Lung (tissue), 11 donors: ENCODE measurements at regions not wholly inside any gene's neighbourhood (a gene's known extent, or its start where the extent isn't known, plus 50 kb on each side); places are given as distances from the start of the nearest gene placed in this dataset.

Experiments used
- ATAC-seq: fragments of 200-7000 bp; cut with Tn5 transposase; one replicate; pipeline ENCODE4 v1.9.1; 2020; ENCODE audit warnings: moderate number of reproducible peaks; ENCODE audit not compliant: insufficient read depth, low FRiP score
- DNase-seq, 3 donors: peaks; one replicate each; pipeline ENCODE4 v3.0.0-alpha.2; 2013 to 2017
- H3K27ac ChIP-seq, 2 donors: one replicate each; pipeline ENCODE4 v1.5.1; 2013; ENCODE audit warnings: mild to moderate bottlenecking in 2 of 2, moderate library complexity in 2 of 2, control low read depth in 1 of 2, inconsistent platforms in 1 of 2, low read depth in 1 of 2, low read length in 1 of 2
- H3K27me3 ChIP-seq, 3 donors: one replicate each; pipeline ENCODE4 v1.5.1; 2013; ENCODE audit warnings: low read length in 2 of 3; ENCODE audit not compliant: control insufficient read depth in 3 of 3, insufficient read depth in 3 of 3
- H3K36me3 ChIP-seq, 4 donors: one replicate each; pipeline ENCODE4 v1.5.1; 2013; ENCODE audit warnings: low read length in 4 of 4, mild to moderate bottlenecking in 1 of 4, moderate library complexity in 1 of 4; ENCODE audit not compliant: control insufficient read depth in 4 of 4, insufficient read depth in 4 of 4
- H3K4me1 ChIP-seq, 5 donors: one replicate each; pipeline ENCODE4 v1.5.1; 2013; ENCODE audit warnings: low read length in 5 of 5, mild to moderate bottlenecking in 2 of 5, moderate library complexity in 1 of 5; ENCODE audit not compliant: control insufficient read depth in 5 of 5, insufficient read depth in 5 of 5
- H3K4me3 ChIP-seq: one replicate; pipeline ENCODE4 v1.5.1; 2013; ENCODE audit warnings: mild to moderate bottlenecking, control low read depth, moderate library complexity
- H3K9ac ChIP-seq, 2 donors: one replicate each; pipeline ENCODE4 v1.5.1; 2013; ENCODE audit warnings: low read length in 2 of 2, control low read depth in 1 of 2; ENCODE audit not compliant: insufficient read depth in 1 of 2
- H3K9me3 ChIP-seq, 4 donors: one replicate each; pipeline ENCODE4 v1.5.1; 2013; ENCODE audit warnings: low read length in 3 of 4, mild to moderate bottlenecking in 1 of 4, moderate library complexity in 1 of 4; ENCODE audit not compliant: control insufficient read depth in 4 of 4, insufficient read depth in 3 of 4
- WGBS, 2 donors: extraction: QIAGEN DNeasy Blood & Tissue Kit; methylation state at CpG; one replicate each; pipeline ENCODE4 v1.1.7; 2013; 5-methylcytosine and 5-hydroxymethylcytosine counted together
- TF ChIP-seq, protein P1 (sequence below): IDR thresholded peaks from 2 replicates; pipeline ENCODE4 v1.5.1; 2012; ENCODE audit warnings: mild to moderate bottlenecking; ENCODE audit errors: control extremely low read depth, extremely low read depth
- donor health status: control.
- donor health status: control.
- donor health status: Bipolar disorder and iron deficiency.
- donor health status: healthy.
- donor health status: DM: yes; HTN: yes; CAD: no.

DNA sequence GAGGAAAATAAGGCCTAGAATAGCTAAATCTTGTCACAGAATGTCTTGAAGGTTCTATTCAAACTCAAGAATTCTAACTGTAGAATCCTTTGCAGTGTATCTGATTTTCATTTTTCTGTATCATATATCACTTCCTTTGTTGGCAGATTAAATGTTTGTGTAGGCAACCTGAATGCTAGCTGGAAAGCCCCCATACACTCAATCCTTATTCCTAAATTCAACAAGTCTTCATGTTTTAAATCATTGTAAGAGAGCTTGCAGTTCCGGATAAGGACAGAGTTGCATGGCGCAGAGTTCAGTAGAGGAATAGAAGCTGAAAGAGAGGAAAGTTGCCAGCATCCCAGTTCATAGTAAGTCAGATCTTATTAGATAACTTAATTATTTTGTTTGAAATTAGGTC, 242.0 kb upstream of the SEMA6D start:
- TF ChIP-seq, protein P1, sequence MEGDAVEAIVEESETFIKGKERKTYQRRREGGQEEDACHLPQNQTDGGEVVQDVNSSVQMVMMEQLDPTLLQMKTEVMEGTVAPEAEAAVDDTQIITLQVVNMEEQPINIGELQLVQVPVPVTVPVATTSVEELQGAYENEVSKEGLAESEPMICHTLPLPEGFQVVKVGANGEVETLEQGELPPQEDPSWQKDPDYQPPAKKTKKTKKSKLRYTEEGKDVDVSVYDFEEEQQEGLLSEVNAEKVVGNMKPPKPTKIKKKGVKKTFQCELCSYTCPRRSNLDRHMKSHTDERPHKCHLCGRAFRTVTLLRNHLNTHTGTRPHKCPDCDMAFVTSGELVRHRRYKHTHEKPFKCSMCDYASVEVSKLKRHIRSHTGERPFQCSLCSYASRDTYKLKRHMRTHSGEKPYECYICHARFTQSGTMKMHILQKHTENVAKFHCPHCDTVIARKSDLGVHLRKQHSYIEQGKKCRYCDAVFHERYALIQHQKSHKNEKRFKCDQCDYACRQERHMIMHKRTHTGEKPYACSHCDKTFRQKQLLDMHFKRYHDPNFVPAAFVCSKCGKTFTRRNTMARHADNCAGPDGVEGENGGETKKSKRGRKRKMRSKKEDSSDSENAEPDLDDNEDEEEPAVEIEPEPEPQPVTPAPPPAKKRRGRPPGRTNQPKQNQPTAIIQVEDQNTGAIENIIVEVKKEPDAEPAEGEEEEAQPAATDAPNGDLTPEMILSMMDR, result no peak
- 96 to 98% methylated on average over 2 of the region's 2 CpGs for WGBS, 2 donors
- no peak overlapping the region for H3K4me3 ChIP-seq
- ATAC-seq (no peak), DNase-seq (no peak)
- H3K9ac ChIP-seq, result no peak overlapping the region
- H3K36me3 ChIP-seq, result no peaks in the 10 kb centered on the region
- no peak overlapping the region for H3K27ac ChIP-seq
- peaks cover 2 to 56% (median 7%) of the 10 kb centered on the region in 5 donors for H3K4me1 ChIP-seq
- no peaks in the 10 kb centered on the region for H3K27me3 ChIP-seq
- H3K9me3 ChIP-seq, result peaks cover 0 to 3% (median 0%) of the 10 kb centered on the region in 4 donors

DNA sequence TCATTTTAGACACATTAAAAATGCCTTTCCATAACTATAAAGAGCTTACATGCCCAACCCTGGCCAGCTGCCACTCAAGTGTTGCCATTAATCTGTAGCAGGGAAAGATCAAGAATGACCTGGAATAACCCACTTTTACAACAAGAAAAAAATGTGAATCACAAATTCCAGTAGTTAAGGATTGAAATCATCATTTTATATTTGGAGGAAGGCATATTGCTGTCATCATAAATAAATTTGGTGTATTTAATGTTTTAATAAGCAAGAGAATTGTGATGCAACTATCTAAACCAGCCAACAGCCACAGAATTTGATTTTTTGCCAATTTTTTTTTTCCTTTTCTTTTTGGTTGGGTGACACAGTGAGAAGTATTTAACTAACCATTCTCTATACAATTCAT, 240.0 kb upstream of the SEMA6D start:
- peak in 2 of 3 donors; percentile 83 to 85 for DNase-seq
- Histone ChIP-seq H3K9ac (no peak overlapping the region), H3K27me3 (no peaks in the 10 kb centered on the region), H3K4me1 (peaks cover 0 to 39% (median 2%) of the 10 kb centered on the region in 5 donors), H3K9me3 (peaks cover 0 to 3% (median 0%) of the 10 kb centered on the region in 4 donors), H3K4me3 (no peak overlapping the region), H3K27ac (no peak overlapping the region), H3K36me3 (no peaks in the 10 kb centered on the region)
- TF ChIP-seq, protein P1, result no peak
- no peak for ATAC-seq

DNA sequence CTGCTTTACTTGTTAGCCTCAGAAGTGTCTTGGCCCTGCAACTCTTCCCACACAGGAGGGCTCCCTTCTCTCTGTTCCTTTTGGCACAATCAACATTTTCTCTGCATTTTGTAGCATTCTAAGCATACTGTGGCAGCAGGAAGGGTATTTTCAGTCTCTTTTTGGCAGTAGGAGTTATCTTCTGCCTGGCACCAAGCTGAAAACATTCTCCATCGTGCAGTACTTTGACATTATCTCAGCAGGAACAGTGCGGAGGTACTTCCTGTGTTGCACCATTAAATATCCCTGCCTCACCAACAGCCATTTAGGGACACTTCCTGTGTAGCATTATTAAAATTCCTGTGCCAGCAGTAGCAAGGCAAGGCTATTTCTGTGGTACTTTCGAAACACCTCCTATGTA, 233.2 kb upstream of the SEMA6D start:
- no peaks in the 10 kb centered on the region for H3K9me3 ChIP-seq
- H3K4me3 ChIP-seq, result no peak overlapping the region
- H3K4me1 ChIP-seq, result peaks cover 0 to 3% (median 0%) of the 10 kb centered on the region in 5 donors
- TF ChIP-seq, protein P1, result no peak
- no peak overlapping the region for H3K9ac ChIP-seq
- WGBS, 2 donors, result 36 to 49% methylated on average over 3 of the region's 3 CpGs
- no peak for ATAC-seq
- no peaks in the 10 kb centered on the region for H3K36me3 ChIP-seq
- no peak overlapping the region for H3K27ac ChIP-seq
- DNase-seq, result no peak
- no peaks in the 10 kb centered on the region for H3K27me3 ChIP-seq

DNA sequence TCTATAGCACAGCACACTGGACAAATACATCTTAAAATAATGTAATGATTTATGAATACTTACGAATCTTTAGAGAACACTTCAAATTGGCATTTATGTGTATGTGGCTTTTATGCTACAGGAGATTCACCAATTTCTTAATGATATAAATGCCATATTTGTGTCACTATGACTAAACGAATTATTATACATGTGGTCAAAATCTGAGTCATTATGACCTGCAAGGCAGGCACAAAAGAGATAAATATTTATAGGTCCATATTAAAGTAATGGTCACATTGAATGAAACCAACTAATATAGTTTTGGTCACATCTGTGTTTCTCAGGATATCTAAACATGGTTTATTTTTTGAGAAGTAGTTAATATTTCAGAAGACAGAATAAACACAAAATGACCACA, 232.3 kb upstream of the SEMA6D start:
- DNase-seq (no peak), ATAC-seq (no peak)
- Histone ChIP-seq H3K4me1 (peaks cover 0 to 3% (median 0%) of the 10 kb centered on the region in 5 donors), H3K9me3 (no peaks in the 10 kb centered on the region), H3K36me3 (no peaks in the 10 kb centered on the region), H3K9ac (no peak overlapping the region), H3K27me3 (no peaks in the 10 kb centered on the region), H3K4me3 (no peak overlapping the region), H3K27ac (no peak overlapping the region)
- TF ChIP-seq, protein P1, result no peak
- 86 to 92% methylated on average over 2 of the region's 2 CpGs for WGBS, 2 donors
